GM18526 (cell line): ENCODE measurements at regions not wholly inside any gene's neighbourhood (a gene's known extent, or its start where the extent isn't known, plus 50 kb on each side); places are given as distances from the start of the nearest gene placed in this dataset.

Experiments used
- POLR2A ChIP-seq: IDR thresholded peaks from 3 replicates; pipeline ENCODE4 v1.6.1; 2011; ENCODE audit not compliant: insufficient read length; ENCODE audit errors: extremely low read depth

GRCh38 chr11:19306179-19306944 lies 65.6 kb upstream of the E2F8 start:
- no peak for TF ChIP-seq POLR2A

DNA sequence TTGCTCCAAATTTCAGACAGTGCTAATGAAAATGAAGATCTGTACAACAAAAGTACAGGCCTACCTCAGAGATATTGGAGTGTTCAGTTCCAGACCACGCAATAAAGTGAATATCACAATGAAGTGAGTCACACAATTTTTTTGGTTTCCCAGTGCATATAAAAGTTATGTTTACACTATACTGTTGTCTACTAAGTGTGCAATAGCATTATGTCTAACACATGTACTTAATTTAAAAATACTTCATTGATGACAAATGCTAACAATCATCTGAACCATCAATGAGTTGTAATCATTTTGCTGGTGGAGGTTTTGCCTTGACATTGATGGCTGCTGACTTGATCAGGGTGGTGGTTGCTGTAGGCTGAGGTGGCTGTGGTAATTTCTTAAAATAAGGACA lies 60.6 kb upstream of the E2F8 start:
- TF ChIP-seq POLR2A, result no peak

GRCh38 chr11:19294444-19294843 lies 53.7 kb upstream of the E2F8 start:
- TF ChIP-seq POLR2A, result no peak

DNA sequence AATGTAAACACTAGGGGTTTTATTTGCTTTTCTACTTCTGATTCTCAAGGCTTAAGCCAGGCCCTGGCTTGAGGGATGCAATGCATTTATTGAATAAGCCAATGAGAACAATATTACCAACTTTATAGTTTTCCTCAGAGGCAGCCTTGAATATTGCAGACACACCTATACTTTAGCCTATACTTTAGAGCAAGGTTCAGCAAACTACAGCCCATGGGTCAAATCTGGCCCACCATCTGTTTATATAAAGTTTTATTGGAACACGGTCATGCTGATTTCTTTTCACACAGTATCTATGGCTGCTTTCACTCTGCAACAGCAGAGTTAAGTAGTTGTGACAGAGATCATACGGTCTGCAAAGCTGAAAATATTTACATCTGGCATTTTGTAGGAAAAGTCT lies 50.3 kb upstream of the E2F8 start:
- no peak for TF ChIP-seq POLR2A
